Hepatocyte (in vitro differentiated cells): ENCODE measurements at regions not wholly inside any gene's neighbourhood (a gene's known extent, or its start where the extent isn't known, plus 50 kb on each side); places are given as distances from the start of the nearest gene placed in this dataset.
"Not testable (repeated sequence)": the region's sequence is repeated elsewhere in the genome, so short reads cannot be mapped to it uniquely, and the experiment has no call there.

Source experiments
- DNase-seq: peaks from one replicate; pipeline ENCODE4 v3.0.0-alpha.2; 2016; ENCODE audit warnings: low spot score
- H2AFZ ChIP-seq: fragments of 200-600 bp; sonication (generic); 2 replicates; pipeline ENCODE4 v1.6.0; 2016; ENCODE audit warnings: antibody characterized with exemption, mild to moderate bottlenecking
- H3K27ac ChIP-seq: fragments of 200-600 bp; sonication (generic); 2 replicates; pipeline ENCODE4 v1.5.1; 2016; ENCODE audit warnings: mild to moderate bottlenecking
- H3K27me3 ChIP-seq: fragments of 200-600 bp; sonication (generic); 2 replicates; pipeline ENCODE4 v1.6.1; 2016
- H3K36me3 ChIP-seq: fragments of 200-600 bp; sonication (generic); replicated peaks from 2 replicates; pipeline ENCODE4 v1.5.1; 2016; ENCODE audit warnings: low read depth; ENCODE audit not compliant: insufficient read depth
- H3K4me1 ChIP-seq: fragments of 200-600 bp; sonication (generic); 2 replicates; pipeline ENCODE4 v1.5.1; 2016; ENCODE audit warnings: mild to moderate bottlenecking, moderate library complexity; ENCODE audit not compliant: insufficient read depth
- H3K4me2 ChIP-seq: fragments of 200-600 bp; sonication (generic); 2 replicates; pipeline ENCODE4 v1.6.0; 2016
- H3K4me3 ChIP-seq: fragments of 200-600 bp; sonication (generic); 2 replicates; pipeline ENCODE4 v1.5.1; 2016; ENCODE audit warnings: mild to moderate bottlenecking
- H3K79me2 ChIP-seq: fragments of 200-600 bp; sonication (generic); 2 replicates; pipeline ENCODE4 v1.6.0; 2017; ENCODE audit warnings: mild to moderate bottlenecking
- H3K9me2 ChIP-seq: fragments of 200-600 bp; sonication (generic); replicated peaks from 2 replicates; pipeline ENCODE4 v1.6.0; 2017; ENCODE audit warnings: mild to moderate bottlenecking; ENCODE audit not compliant: insufficient read depth
- H3K9me3 ChIP-seq: fragments of 200-600 bp; sonication (generic); 2 replicates; pipeline ENCODE4 v1.5.1; 2016; ENCODE audit warnings: low read depth, mild to moderate bottlenecking
- H4K20me1 ChIP-seq: fragments of 200-600 bp; sonication (generic); 2 replicates; pipeline ENCODE4 v1.6.0; 2016; ENCODE audit warnings: mild to moderate bottlenecking; ENCODE audit not compliant: insufficient read depth, poor library complexity, severe bottlenecking
- CTCF ChIP-seq: fragments of 200-600 bp; sonication (generic); IDR thresholded peaks from 2 replicates; pipeline ENCODE4 v1.5.1; 2016; ENCODE audit warnings: antibody characterized with exemption, mild to moderate bottlenecking; ENCODE audit not compliant: poor library complexity
- EZH2 ChIP-seq: fragments of 200-600 bp; sonication (generic); IDR thresholded peaks from 2 replicates; pipeline ENCODE4 v1.6.1; 2016; ENCODE audit warnings: antibody characterized with exemption, mild to moderate bottlenecking, borderline replicate concordance
- EZH2phosphoT487 ChIP-seq: fragments of 200-600 bp; sonication (generic); IDR thresholded peaks from one replicate; pipeline ENCODE4 v1.6.1; 2018; ENCODE audit warnings: antibody characterized with exemption, mild to moderate bottlenecking, low read depth, moderate library complexity; ENCODE audit not compliant: unreplicated experiment, severe bottlenecking
- WGBS: methylation state at CpG from one replicate; pipeline ENCODE4 v1.1.6; 2016; ENCODE audit warnings: low lambda C conversion rate; ENCODE audit errors: missing lambda C conversion rate; 5-methylcytosine and 5-hydroxymethylcytosine counted together

GRCh38 chr14:105921781-105922180 lies 395.4 kb downstream of the TMEM121 start:
- 78% methylated on average over 4 of the region's 4 CpGs for WGBS
- H3K36me3 ChIP-seq, H3K9me3 ChIP-seq, H3K4me1 ChIP-seq, H3K79me2 ChIP-seq, H2AFZ ChIP-seq, H3K27me3 ChIP-seq, H4K20me1 ChIP-seq, H3K4me2 ChIP-seq, H3K4me3 ChIP-seq, H3K27ac ChIP-seq, DNase-seq, H3K9me2 ChIP-seq: not testable (repeated sequence)

GRCh38 chr14:105923520-105924191 lies 397.3 kb downstream of the TMEM121 start:
- not testable (repeated sequence) for H3K27ac ChIP-seq, H3K9me2 ChIP-seq, H3K4me2 ChIP-seq, H2AFZ ChIP-seq, H3K4me3 ChIP-seq, DNase-seq, H3K36me3 ChIP-seq, H3K4me1 ChIP-seq, H3K79me2 ChIP-seq, H3K27me3 ChIP-seq, H3K9me3 ChIP-seq, H4K20me1 ChIP-seq
- 5% methylated on average over 1 of the region's 1 CpG for WGBS

- Histone ChIP-seq H4K20me1 (no peaks in the 10 kb centered on the region), H3K4me2 (no peak overlapping the region), H3K9me2 (no peaks in the 10 kb centered on the region), H2AFZ (no peak overlapping the region), H3K27ac (no peak overlapping the region), H3K36me3 (no peaks in the 10 kb centered on the region), H3K4me3 (no peak overlapping the region), H3K79me2 (no peaks in the 10 kb centered on the region), H3K27me3 (no peaks in the 10 kb centered on the region), H3K9me3 (no peaks in the 10 kb centered on the region), H3K4me1 (no peaks in the 10 kb centered on the region)
- 83% methylated on average over 13 of the region's 13 CpGs for WGBS
- no peak for DNase-seq
- TF ChIP-seq CTCF (no peak), EZH2phosphoT487 (no peak), EZH2 (no peak)
Observed at GRCh38 chr14:105924951-105925591, 398.7 kb downstream of the TMEM121 start.

- Histone ChIP-seq H2AFZ (no peak overlapping the region), H3K27ac (no peak overlapping the region), H3K9me3 (no peaks in the 10 kb centered on the region), H3K79me2 (no peaks in the 10 kb centered on the region), H3K36me3 (no peaks in the 10 kb centered on the region), H3K4me3 (no peak overlapping the region), H3K9me2 (no peaks in the 10 kb centered on the region), H3K4me2 (no peak overlapping the region), H3K27me3 (no peaks in the 10 kb centered on the region), H3K4me1 (no peaks in the 10 kb centered on the region), H4K20me1 (no peaks in the 10 kb centered on the region)
- no peak for DNase-seq
- TF ChIP-seq EZH2phosphoT487 (no peak), CTCF (no peak), EZH2 (no peak)
- 82% methylated on average over 18 of the region's 18 CpGs for WGBS
Observed at GRCh38 chr14:105925615-105926372, 399.4 kb downstream of the TMEM121 start.
